ENCODE measurements at regions not wholly inside any gene's neighbourhood (a gene's known extent, or its start where the extent isn't known, plus 50 kb on each side); places are given as distances from the start of the nearest gene placed in this dataset.

DNA sequence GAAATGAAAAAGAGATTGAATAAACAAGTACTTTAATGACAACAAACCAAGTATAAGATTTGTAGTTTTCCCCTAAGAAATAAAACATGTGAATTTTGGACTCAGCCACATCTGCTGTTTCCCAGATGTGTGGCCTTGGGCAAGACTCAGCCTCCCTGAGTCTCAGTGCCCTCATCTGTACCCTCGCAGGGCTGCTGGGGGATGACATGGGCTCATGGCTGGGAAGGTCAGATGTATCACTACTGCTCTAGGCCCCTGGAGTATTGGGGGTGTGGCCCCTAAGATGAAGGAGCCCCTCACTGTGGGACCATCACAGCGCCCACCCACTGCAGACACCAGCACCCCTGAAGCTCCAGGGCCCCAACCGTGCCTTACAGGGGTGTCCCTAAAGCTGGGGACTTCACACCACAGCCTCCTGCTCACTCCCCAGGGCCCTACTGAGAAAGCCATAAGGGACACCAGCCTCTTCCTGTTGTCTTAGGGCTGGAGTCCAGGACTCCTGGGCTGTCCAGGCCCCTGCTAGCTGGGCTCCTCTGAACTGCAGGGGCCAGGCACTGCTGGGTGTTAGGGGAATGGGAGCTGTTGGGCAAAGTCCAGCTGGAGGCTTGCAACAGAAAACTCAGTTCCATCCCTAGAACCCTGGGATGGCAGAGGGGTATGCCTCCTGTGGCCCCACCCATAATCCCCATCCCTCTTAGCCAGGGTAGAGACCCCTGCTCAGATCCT is 104.0 kb upstream of the WNT4 start:
- TF ChIP-seq CTCF (IDR thresholded peaks at IDR 0.05; ENCODE audit: low read depth, low read length, poor library complexity, severe bottlenecking) (no peak), EZH2phosphoT487 (IDR thresholded peaks at IDR 0.05; ENCODE audit: borderline replicate concordance, low read length) (no peak)
